ENCODE measurements at regions not wholly inside any gene's neighbourhood (a gene's known extent, or its start where the extent isn't known, plus 50 kb on each side); places are given as distances from the start of the nearest gene placed in this dataset.

DNA sequence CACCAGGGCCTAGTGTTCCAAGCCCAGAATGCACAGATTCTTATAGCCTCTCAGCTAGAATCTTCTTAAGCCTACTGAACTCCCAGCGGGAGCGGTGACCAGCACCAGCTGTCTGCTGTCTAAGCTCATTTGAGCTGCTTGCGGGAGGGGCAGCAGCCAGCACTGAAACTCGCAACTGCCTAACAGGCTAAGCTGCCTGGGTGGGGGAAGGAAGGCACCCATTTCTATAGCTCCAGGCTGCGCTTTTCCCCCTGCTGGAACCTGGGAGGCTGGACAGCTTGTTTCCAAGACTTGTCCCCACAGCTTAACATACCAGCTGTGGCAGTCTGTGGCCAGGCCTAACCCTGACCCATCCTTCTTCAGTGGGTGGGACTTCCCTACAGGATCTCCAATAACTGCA lies 512.9 kb downstream of the EFNA5 start:
- TF ChIP-seq SMC3 (IDR thresholded peaks at IDR 0.05; ENCODE audit: low read depth, low read length): no peak
- TF ChIP-seq, protein P1, sequence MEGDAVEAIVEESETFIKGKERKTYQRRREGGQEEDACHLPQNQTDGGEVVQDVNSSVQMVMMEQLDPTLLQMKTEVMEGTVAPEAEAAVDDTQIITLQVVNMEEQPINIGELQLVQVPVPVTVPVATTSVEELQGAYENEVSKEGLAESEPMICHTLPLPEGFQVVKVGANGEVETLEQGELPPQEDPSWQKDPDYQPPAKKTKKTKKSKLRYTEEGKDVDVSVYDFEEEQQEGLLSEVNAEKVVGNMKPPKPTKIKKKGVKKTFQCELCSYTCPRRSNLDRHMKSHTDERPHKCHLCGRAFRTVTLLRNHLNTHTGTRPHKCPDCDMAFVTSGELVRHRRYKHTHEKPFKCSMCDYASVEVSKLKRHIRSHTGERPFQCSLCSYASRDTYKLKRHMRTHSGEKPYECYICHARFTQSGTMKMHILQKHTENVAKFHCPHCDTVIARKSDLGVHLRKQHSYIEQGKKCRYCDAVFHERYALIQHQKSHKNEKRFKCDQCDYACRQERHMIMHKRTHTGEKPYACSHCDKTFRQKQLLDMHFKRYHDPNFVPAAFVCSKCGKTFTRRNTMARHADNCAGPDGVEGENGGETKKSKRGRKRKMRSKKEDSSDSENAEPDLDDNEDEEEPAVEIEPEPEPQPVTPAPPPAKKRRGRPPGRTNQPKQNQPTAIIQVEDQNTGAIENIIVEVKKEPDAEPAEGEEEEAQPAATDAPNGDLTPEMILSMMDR (conservative IDR thresholded peaks at IDR 0.05; ENCODE audit: low read depth, low read length): no peak
- no peak for TF ChIP-seq CEBPB (IDR thresholded peaks at IDR 0.05; ENCODE audit: low read depth, low read length)
- no peak for TF ChIP-seq POLR2A (IDR thresholded peaks at IDR 0.05; ENCODE audit: low read depth, low read length)
- no peak for TF ChIP-seq BHLHE40 (IDR thresholded peaks at IDR 0.05; ENCODE audit: low read depth, low read length)
- no peak for TF ChIP-seq MAZ (IDR thresholded peaks at IDR 0.05; ENCODE audit: borderline replicate concordance, low read depth, low read length)
- TF ChIP-seq RFX5 (IDR thresholded peaks at IDR 0.05; ENCODE audit: low read depth, low read length): no peak
- TF ChIP-seq MAFK (IDR thresholded peaks at IDR 0.05; ENCODE audit: low read depth, low read length): no peak
- no peak for TF ChIP-seq RAD21 (IDR thresholded peaks at IDR 0.05; ENCODE audit: low read length)
- TF ChIP-seq, protein P2, sequence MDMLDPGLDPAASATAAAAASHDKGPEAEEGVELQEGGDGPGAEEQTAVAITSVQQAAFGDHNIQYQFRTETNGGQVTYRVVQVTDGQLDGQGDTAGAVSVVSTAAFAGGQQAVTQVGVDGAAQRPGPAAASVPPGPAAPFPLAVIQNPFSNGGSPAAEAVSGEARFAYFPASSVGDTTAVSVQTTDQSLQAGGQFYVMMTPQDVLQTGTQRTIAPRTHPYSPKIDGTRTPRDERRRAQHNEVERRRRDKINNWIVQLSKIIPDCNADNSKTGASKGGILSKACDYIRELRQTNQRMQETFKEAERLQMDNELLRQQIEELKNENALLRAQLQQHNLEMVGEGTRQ (IDR thresholded peaks at IDR 0.05; ENCODE audit: low read depth, low read length): no peak

Measured in IMR-90 (cell line).